Neural cell (in vitro differentiated cells): ENCODE measurements at regions not wholly inside any gene's neighbourhood (a gene's known extent, or its start where the extent isn't known, plus 50 kb on each side); places are given as distances from the start of the nearest gene placed in this dataset.

Source experiments
- H2AFZ ChIP-seq: fragments of 200-600, 300-800 bp; sonication (generic), shearing (Covaris generic); 2 replicates; pipeline ENCODE4 v1.6.0; 2014; ENCODE audit warnings: low read depth, mild to moderate bottlenecking, antibody characterized with exemption, low read length, moderate library complexity
- H3F3A ChIP-seq: fragments of 200-600 bp; shearing (Covaris generic); 2 replicates; pipeline ENCODE4 v1.6.1; 2016; ENCODE audit warnings: mild to moderate bottlenecking, moderate library complexity, mixed read lengths, antibody characterized with exemption, low read length; ENCODE audit not compliant: insufficient read depth, poor library complexity, severe bottlenecking
- H3K27ac ChIP-seq: fragments of 200-600, 300-800 bp; sonication (generic), shearing (Covaris generic); 2 replicates; pipeline ENCODE4 v1.5.1; 2014; ENCODE audit warnings: mild to moderate bottlenecking, low read length, moderate library complexity
- H3K27me3 ChIP-seq: fragments of 300-800, 200-600 bp; sonication (generic), shearing (Covaris generic); 2 replicates; pipeline ENCODE4 v1.6.0; 2014; ENCODE audit warnings: mild to moderate bottlenecking, low read depth, low read length, moderate library complexity; ENCODE audit not compliant: insufficient read depth
- H3K36me3 ChIP-seq: fragments of 300-800, 200-600 bp; sonication (generic), shearing (Covaris generic); 2 replicates; pipeline ENCODE4 v1.5.1; 2014; ENCODE audit warnings: mild to moderate bottlenecking, antibody characterized with exemption, low read length, moderate library complexity; ENCODE audit not compliant: insufficient read depth
- H3K4me2 ChIP-seq: fragments of 300-800, 200-600 bp; sonication (generic), shearing (Covaris generic); 2 replicates; pipeline ENCODE4 v1.6.0; 2014; ENCODE audit warnings: mild to moderate bottlenecking, low read length
- H3K4me3 ChIP-seq: fragments of 300-800, 200-600 bp; sonication (generic), shearing (Covaris generic); 2 replicates; pipeline ENCODE4 v1.5.1; 2014; ENCODE audit warnings: mild to moderate bottlenecking, low read length, moderate library complexity
- H3K79me2 ChIP-seq: fragments of 200-600 bp; shearing (Covaris generic); replicated peaks from 2 replicates; pipeline ENCODE4 v1.6.0; 2014; ENCODE audit warnings: mild to moderate bottlenecking, low read length, moderate library complexity; ENCODE audit not compliant: insufficient read depth
- H3K9ac ChIP-seq: fragments of 300-800, 200-600 bp; sonication (generic), shearing (Covaris generic); 2 replicates; pipeline ENCODE4 v1.6.1; 2016; ENCODE audit warnings: mild to moderate bottlenecking, low read length, mixed read lengths
- H3K9me2 ChIP-seq: fragments of 200-600 bp; shearing (Covaris generic); 2 replicates; pipeline ENCODE4 v1.6.1; 2016; ENCODE audit warnings: mild to moderate bottlenecking, low read length, mixed read lengths; ENCODE audit not compliant: insufficient read depth
- H3K9me3 ChIP-seq: fragments of 200-600, 300-800 bp; sonication (generic), shearing (Covaris generic); 2 replicates; pipeline ENCODE4 v1.6.1; 2016; ENCODE audit warnings: mild to moderate bottlenecking, mixed run types, low read length, moderate library complexity, mixed read lengths
- H4K20me1 ChIP-seq: fragments of 200-600 bp; shearing (Covaris generic); 2 replicates; pipeline ENCODE4 v1.6.1; 2016; ENCODE audit warnings: mild to moderate bottlenecking, mixed run types; ENCODE audit not compliant: insufficient read depth
- EP300 ChIP-seq: fragments of 450-650 bp; conservative IDR thresholded peaks from 2 replicates; pipeline ENCODE4 v1.6.1; 2014; ENCODE audit warnings: antibody characterized with exemption, mild to moderate bottlenecking, moderate library complexity; ENCODE audit not compliant: poor library complexity, severe bottlenecking
- EZH2 ChIP-seq: fragments of 200-600, 300-800 bp; shearing (Covaris generic), sonication (generic); IDR thresholded peaks from 2 replicates; pipeline ENCODE4 v1.6.1; 2014; ENCODE audit warnings: antibody characterized with exemption, low read length, borderline replicate concordance, mild to moderate bottlenecking; ENCODE audit not compliant: insufficient read depth, poor library complexity, severe bottlenecking
- MXI1 ChIP-seq: fragments of 450-650 bp; conservative IDR thresholded peaks from 2 replicates; pipeline ENCODE4 v1.6.1; 2014; ENCODE audit warnings: antibody characterized with exemption, mild to moderate bottlenecking; ENCODE audit not compliant: poor library complexity, severe bottlenecking
- POLR2AphosphoS5 ChIP-seq: IDR thresholded peaks from 2 replicates; pipeline ENCODE4 v1.6.1; 2012
- RAD21 ChIP-seq: fragments of 450-650 bp; conservative IDR thresholded peaks from 2 replicates; pipeline ENCODE4 v1.6.1; 2014; ENCODE audit warnings: antibody characterized with exemption, mild to moderate bottlenecking, moderate library complexity
- SMC3 ChIP-seq: fragments of 450-650 bp; conservative IDR thresholded peaks from 2 replicates; pipeline ENCODE4 v1.6.1; 2014; ENCODE audit warnings: antibody characterized with exemption, mild to moderate bottlenecking, moderate library complexity; ENCODE audit not compliant: poor library complexity
- TAF1 ChIP-seq: IDR thresholded peaks from 2 replicates; pipeline ENCODE4 v1.6.1; 2012; ENCODE audit warnings: low read depth
- TF ChIP-seq, protein P1 (sequence below): IDR thresholded peaks from 2 replicates; pipeline ENCODE4 v1.6.1; 2012; ENCODE audit warnings: borderline replicate concordance
- TF ChIP-seq, protein P2 (sequence below): fragments of 450-650 bp; IDR thresholded peaks from 2 replicates; pipeline ENCODE4 v1.5.1; 2014; ENCODE audit warnings: antibody characterized with exemption, mild to moderate bottlenecking, moderate library complexity; ENCODE audit not compliant: poor library complexity, severe bottlenecking

- Histone ChIP-seq H3F3A (no peaks in the 10 kb centered on the region), H2AFZ (no peak overlapping the region), H3K27me3 (no peaks in the 10 kb centered on the region), H4K20me1 (no peaks in the 10 kb centered on the region), H3K79me2 (no peaks in the 10 kb centered on the region), H3K4me2 (no peak overlapping the region), H3K36me3 (no peaks in the 10 kb centered on the region), H3K9me2 (no peaks in the 10 kb centered on the region), H3K9me3 (no peaks in the 10 kb centered on the region), H3K9ac (no peak overlapping the region), H3K4me3 (no peak overlapping the region), H3K27ac (no peak overlapping the region)
- TF ChIP-seq SMC3 (no peak), EZH2 (no peak), RAD21 (no peak), EP300 (no peak), MXI1 (no peak), TAF1 (no peak), POLR2AphosphoS5 (no peak)
- TF ChIP-seq, protein P1, sequence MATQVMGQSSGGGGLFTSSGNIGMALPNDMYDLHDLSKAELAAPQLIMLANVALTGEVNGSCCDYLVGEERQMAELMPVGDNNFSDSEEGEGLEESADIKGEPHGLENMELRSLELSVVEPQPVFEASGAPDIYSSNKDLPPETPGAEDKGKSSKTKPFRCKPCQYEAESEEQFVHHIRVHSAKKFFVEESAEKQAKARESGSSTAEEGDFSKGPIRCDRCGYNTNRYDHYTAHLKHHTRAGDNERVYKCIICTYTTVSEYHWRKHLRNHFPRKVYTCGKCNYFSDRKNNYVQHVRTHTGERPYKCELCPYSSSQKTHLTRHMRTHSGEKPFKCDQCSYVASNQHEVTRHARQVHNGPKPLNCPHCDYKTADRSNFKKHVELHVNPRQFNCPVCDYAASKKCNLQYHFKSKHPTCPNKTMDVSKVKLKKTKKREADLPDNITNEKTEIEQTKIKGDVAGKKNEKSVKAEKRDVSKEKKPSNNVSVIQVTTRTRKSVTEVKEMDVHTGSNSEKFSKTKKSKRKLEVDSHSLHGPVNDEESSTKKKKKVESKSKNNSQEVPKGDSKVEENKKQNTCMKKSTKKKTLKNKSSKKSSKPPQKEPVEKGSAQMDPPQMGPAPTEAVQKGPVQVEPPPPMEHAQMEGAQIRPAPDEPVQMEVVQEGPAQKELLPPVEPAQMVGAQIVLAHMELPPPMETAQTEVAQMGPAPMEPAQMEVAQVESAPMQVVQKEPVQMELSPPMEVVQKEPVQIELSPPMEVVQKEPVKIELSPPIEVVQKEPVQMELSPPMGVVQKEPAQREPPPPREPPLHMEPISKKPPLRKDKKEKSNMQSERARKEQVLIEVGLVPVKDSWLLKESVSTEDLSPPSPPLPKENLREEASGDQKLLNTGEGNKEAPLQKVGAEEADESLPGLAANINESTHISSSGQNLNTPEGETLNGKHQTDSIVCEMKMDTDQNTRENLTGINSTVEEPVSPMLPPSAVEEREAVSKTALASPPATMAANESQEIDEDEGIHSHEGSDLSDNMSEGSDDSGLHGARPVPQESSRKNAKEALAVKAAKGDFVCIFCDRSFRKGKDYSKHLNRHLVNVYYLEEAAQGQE, result no peak
- TF ChIP-seq, protein P2, sequence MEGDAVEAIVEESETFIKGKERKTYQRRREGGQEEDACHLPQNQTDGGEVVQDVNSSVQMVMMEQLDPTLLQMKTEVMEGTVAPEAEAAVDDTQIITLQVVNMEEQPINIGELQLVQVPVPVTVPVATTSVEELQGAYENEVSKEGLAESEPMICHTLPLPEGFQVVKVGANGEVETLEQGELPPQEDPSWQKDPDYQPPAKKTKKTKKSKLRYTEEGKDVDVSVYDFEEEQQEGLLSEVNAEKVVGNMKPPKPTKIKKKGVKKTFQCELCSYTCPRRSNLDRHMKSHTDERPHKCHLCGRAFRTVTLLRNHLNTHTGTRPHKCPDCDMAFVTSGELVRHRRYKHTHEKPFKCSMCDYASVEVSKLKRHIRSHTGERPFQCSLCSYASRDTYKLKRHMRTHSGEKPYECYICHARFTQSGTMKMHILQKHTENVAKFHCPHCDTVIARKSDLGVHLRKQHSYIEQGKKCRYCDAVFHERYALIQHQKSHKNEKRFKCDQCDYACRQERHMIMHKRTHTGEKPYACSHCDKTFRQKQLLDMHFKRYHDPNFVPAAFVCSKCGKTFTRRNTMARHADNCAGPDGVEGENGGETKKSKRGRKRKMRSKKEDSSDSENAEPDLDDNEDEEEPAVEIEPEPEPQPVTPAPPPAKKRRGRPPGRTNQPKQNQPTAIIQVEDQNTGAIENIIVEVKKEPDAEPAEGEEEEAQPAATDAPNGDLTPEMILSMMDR, result no peak
Observed at GRCh38 chr9:18173923-18174322, 300.0 kb upstream of the ADAMTSL1 start.

DNA sequence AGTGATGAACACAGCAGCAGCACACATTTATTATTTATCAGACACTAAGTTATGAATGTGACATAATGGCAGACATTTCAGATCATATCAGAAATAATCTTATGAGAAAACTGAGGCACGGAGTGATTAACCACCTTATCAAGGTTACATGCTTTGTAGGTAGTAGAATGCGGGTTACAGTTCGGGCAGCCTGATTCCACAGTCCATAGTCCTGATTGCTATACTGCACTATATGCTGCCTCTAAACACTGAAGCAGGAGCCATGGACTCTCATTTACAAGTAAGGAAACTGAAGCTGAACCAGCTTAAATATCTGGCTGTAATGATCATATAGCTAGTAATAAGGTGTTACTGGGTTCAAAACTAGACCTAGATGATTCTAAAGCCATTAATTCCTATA is 291.3 kb upstream of the ADAMTSL1 start:
- no peak overlapping the region for H3K9ac ChIP-seq
- no peaks in the 10 kb centered on the region for H3K36me3 ChIP-seq
- H3K79me2 ChIP-seq, result no peaks in the 10 kb centered on the region
- H3K27ac ChIP-seq, result no peak overlapping the region
- no peak overlapping the region for H3K4me3 ChIP-seq
- H3K27me3 ChIP-seq, result no peaks in the 10 kb centered on the region
- H3F3A ChIP-seq, result no peaks in the 10 kb centered on the region
- no peaks in the 10 kb centered on the region for H3K9me3 ChIP-seq
- no peak overlapping the region for H2AFZ ChIP-seq
- H3K9me2 ChIP-seq, result no peaks in the 10 kb centered on the region
- H3K4me2 ChIP-seq, result no peak overlapping the region
- H4K20me1 ChIP-seq, result no peaks in the 10 kb centered on the region
- TF ChIP-seq, protein P2, result no peak
- TF ChIP-seq TAF1 (no peak), POLR2AphosphoS5 (no peak), EP300 (no peak), MXI1 (no peak), EZH2 (no peak), SMC3 (no peak), RAD21 (no peak)
- TF ChIP-seq, protein P1, result no peak
